GM12874 (cell line): ENCODE measurements at regions not wholly inside any gene's neighbourhood (a gene's known extent, or its start where the extent isn't known, plus 50 kb on each side); places are given as distances from the start of the nearest gene placed in this dataset.

Experiments
- CTCF ChIP-seq: IDR thresholded peaks from 2 replicates; pipeline ENCODE4 v1.5.1; 2011; ENCODE audit warnings: low read depth, mild to moderate bottlenecking, control low read depth, low read length, moderate library complexity; ENCODE audit not compliant: insufficient read depth

- no peak for TF ChIP-seq CTCF
Observed at GRCh38 chr3:124617177-124617576, 113.1 kb upstream of the UMPS start.

GRCh38 chr3:124619887-124620599, 110.2 kb upstream of the UMPS start:
- TF ChIP-seq CTCF: no peak

GRCh38 chr3:124620600-124621063, 109.6 kb upstream of the UMPS start:
- TF ChIP-seq CTCF: no peak

GRCh38 chr3:124621498-124621897, 108.8 kb upstream of the UMPS start:
- no peak for TF ChIP-seq CTCF

- TF ChIP-seq CTCF: no peak
Observed at GRCh38 chr3:124625074-124625473, 105.2 kb upstream of the UMPS start.

- TF ChIP-seq CTCF: no peak
Observed at GRCh38 chr3:124627501-124627908, 102.7 kb upstream of the UMPS start.

GRCh38 chr3:124628863-124629262, 101.4 kb upstream of the UMPS start:
- no peak for TF ChIP-seq CTCF

GRCh38 chr3:124629497-124629896, 100.8 kb upstream of the UMPS start:
- TF ChIP-seq CTCF: no peak
